Tibial nerve (tissue), 4 donors: ENCODE measurements at regions not wholly inside any gene's neighbourhood (a gene's known extent, or its start where the extent isn't known, plus 50 kb on each side); places are given as distances from the start of the nearest gene placed in this dataset.
A peak's percentile ranks its signal among the peaks of the same experiment; 100 is the strongest.

Source experiments
- DNase-seq, 2 donors: peaks; one replicate each; pipeline ENCODE4 v3.0.0-alpha.2; 2019; ENCODE audit warnings: low spot score in 2 of 2
- H3K27ac ChIP-seq, 4 donors: fragments of 200-600 bp; sonication (generic) in 3 of 4; one replicate each; pipeline ENCODE4 v1.5.1; 2017 to 2019; ENCODE audit warnings: mild to moderate bottlenecking in 1 of 4
- H3K27me3 ChIP-seq, 2 donors: fragments of 200-600 bp; sonication (generic) in 1 of 2; one replicate each; pipeline versions ENCODE4 v1.5.1 to v1.6.0; 2017 to 2019
- H3K36me3 ChIP-seq, 3 donors: fragments of 200-600 bp; sonication (generic); one replicate each; pipeline ENCODE4 v1.5.1; 2018 to 2019
- H3K4me1 ChIP-seq, 4 donors: fragments of 200-600 bp; sonication (generic) in 3 of 4; one replicate each; pipeline ENCODE4 v1.5.1; 2017 to 2019
- H3K4me3 ChIP-seq, 4 donors: fragments of 200-600 bp; sonication (generic) in 3 of 4; one replicate each; pipeline ENCODE4 v1.5.1; 2017 to 2019; ENCODE audit warnings: mild to moderate bottlenecking in 1 of 4, moderate library complexity in 1 of 4
- H3K9me3 ChIP-seq, 4 donors: fragments of 200-600 bp; sonication (generic) in 3 of 4; one replicate each; pipeline ENCODE4 v1.5.1; 2017 to 2019
- EP300 ChIP-seq, 2 donors: sonication (generic); formaldehyde crosslinking; IDR thresholded peaks; one replicate each; pipeline ENCODE4 v1.6.1; 2017; ENCODE audit warnings: antibody characterized with exemption in 2 of 2, mild to moderate bottlenecking in 1 of 2
- POLR2A ChIP-seq, 2 donors: fragments of 450-650 bp; IDR thresholded peaks; one replicate each; pipeline ENCODE4 v1.6.1; 2017; ENCODE audit warnings: antibody characterized with exemption in 2 of 2, mild to moderate bottlenecking in 2 of 2, moderate library complexity in 2 of 2
- WGBS, 2 donors: methylation state at CpG; one replicate each; pipeline ENCODE4 v1.1.5; 2018; 5-methylcytosine and 5-hydroxymethylcytosine counted together
- TF ChIP-seq, protein P1 (sequence below), 5 experiments: fragments of 200-600 bp in 3 of 5; fragments of 450-650 bp in 2 of 5; sonication (generic) in 3 of 5; IDR thresholded peaks; one replicate each; pipeline ENCODE4 v1.5.1; 2016 to 2019; ENCODE audit warnings: antibody characterized with exemption in 5 of 5, mild to moderate bottlenecking in 3 of 5, moderate library complexity in 2 of 5

GRCh38 chr13:50406831-50407230, 391.6 kb downstream of the KCNRG start:
- no peak for DNase-seq
- Histone ChIP-seq H3K27ac (no peak overlapping the region), H3K4me3 (no peak overlapping the region), H3K36me3 (no peaks in the 10 kb centered on the region), H3K9me3 (no peaks in the 10 kb centered on the region), H3K4me1 (peaks cover 0 to 14% (median 2%) of the 10 kb centered on the region in 4 donors), H3K27me3 (no peaks in the 10 kb centered on the region)
- TF ChIP-seq EP300 (IDR thresholded peaks at IDR 0.05) (no peak), POLR2A (IDR thresholded peaks at IDR 0.05) (no peak)
- TF ChIP-seq, protein P1, sequence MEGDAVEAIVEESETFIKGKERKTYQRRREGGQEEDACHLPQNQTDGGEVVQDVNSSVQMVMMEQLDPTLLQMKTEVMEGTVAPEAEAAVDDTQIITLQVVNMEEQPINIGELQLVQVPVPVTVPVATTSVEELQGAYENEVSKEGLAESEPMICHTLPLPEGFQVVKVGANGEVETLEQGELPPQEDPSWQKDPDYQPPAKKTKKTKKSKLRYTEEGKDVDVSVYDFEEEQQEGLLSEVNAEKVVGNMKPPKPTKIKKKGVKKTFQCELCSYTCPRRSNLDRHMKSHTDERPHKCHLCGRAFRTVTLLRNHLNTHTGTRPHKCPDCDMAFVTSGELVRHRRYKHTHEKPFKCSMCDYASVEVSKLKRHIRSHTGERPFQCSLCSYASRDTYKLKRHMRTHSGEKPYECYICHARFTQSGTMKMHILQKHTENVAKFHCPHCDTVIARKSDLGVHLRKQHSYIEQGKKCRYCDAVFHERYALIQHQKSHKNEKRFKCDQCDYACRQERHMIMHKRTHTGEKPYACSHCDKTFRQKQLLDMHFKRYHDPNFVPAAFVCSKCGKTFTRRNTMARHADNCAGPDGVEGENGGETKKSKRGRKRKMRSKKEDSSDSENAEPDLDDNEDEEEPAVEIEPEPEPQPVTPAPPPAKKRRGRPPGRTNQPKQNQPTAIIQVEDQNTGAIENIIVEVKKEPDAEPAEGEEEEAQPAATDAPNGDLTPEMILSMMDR (IDR thresholded peaks at IDR 0.05), result no peak
- WGBS, 2 donors, result 84% methylated on average over 3 of the region's 3 CpGs

DNA sequence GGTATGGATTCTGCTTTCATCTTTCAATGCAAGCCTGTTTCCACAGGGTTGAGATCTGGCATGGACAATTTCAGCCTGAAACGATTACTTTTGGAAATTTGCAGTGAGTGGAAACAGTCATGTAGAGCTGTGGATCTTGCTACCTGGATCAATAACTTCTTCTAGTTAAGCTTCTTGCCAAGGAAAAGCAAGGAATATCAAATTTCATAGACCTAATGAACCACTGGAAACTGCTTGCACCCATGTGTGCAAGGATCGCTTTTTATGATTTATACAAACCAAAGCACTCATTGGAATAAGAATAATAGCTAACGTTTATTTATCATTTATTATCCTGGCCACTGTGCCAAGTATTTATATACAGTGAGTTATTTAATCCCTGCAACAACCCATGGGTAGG, 392.8 kb downstream of the KCNRG start:
- Histone ChIP-seq H3K9me3 (no peaks in the 10 kb centered on the region), H3K4me3 (no peak overlapping the region)
- 66 to 72% methylated on average over 3 of the region's 3 CpGs for WGBS, 2 donors

DNA sequence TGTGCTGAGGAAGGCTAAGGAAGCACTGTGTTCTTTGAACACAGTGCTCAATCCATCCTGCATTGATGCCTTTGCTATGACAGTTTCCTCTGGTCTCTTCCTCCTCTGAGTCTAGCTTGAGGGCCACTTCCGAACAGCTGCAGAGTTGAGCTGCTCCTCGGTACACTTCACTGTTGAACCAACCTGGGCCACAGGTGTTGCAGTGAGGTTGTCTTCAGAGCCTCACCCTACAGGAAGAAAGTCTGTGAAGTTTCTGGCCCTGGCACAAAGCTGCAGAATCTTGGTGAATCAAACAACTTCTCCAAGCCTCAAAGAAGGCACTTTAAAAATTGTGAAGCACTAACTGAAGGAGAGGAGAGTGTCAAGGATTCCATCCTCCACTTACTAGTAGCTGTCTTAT, 394.0 kb downstream of the KCNRG start:
- H3K27ac ChIP-seq, result no peak overlapping the region
- no peaks in the 10 kb centered on the region for H3K9me3 ChIP-seq
- H3K27me3 ChIP-seq, result no peaks in the 10 kb centered on the region
- no peaks in the 10 kb centered on the region for H3K36me3 ChIP-seq
- no peak overlapping the region for H3K4me3 ChIP-seq
- TF ChIP-seq EP300 (IDR thresholded peaks at IDR 0.05) (no peak), POLR2A (IDR thresholded peaks at IDR 0.05) (no peak)
- TF ChIP-seq, protein P1 (IDR thresholded peaks at IDR 0.05), result no peak
- peaks cover 0 to 9% (median 0%) of the 10 kb centered on the region in 4 donors for H3K4me1 ChIP-seq
- WGBS, 2 donors, result 91 to 100% methylated on average over 2 of the region's 2 CpGs
- no peak for DNase-seq

More for the DNA sequence above, 392.8 kb downstream of the KCNRG start:
- Histone ChIP-seq H3K36me3 (no peaks in the 10 kb centered on the region), H3K4me1 (peaks cover 0 to 9% (median 0%) of the 10 kb centered on the region in 4 donors), H3K27ac (no peak overlapping the region), H3K27me3 (no peaks in the 10 kb centered on the region)
- TF ChIP-seq, protein P1 (IDR thresholded peaks at IDR 0.05), result no peak
- TF ChIP-seq POLR2A (IDR thresholded peaks at IDR 0.05), result no peak
- no peak for TF ChIP-seq EP300 (IDR thresholded peaks at IDR 0.05)
- no peak for DNase-seq

DNA sequence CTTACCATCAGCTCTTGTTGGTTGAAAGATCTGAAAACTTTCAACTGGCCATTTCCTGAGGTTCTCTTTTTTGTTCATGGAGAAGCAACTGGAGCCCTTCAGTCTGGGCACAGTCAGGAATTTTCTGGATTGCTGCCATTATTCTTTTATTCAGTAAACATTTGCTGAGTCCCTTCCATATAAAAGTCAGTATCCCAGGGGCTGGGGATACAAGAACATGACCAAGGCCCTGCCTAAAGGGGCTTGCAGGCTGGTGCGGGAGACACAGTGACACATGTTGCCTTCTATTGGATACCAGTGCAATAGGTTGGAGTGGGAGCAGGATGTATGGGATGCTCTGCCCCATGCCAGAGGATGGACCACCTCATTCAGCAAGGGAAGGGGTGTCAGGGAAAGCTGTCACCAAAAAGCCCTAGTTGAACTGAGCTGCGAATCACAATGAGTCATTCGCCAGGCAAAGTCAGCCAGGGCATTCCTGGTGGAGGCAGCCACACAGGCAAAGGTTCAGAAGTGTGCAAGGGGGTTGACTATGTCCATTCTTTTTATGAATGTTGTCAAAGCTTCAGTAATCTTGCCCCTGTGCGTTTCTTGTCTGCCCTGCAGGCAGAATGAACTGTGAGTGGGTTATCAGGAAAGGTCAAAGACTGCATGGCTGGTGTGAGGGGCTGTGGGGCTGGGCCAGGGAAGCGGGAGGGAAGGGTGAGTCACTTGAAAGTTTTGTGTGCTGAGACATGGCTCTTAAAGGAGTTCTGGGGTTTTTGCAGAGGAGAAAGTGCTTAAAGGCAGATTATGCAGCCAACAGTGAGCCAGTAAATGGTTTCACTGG, 395.9 kb downstream of the KCNRG start:
- WGBS, 2 donors, result 59 to 68% methylated on average over 5 of the region's 5 CpGs
- no peak for DNase-seq
- Histone ChIP-seq H3K27me3 (no peaks in the 10 kb centered on the region), H3K9me3 (no peaks in the 10 kb centered on the region), H3K4me1 (peaks cover 0 to 9% (median 0%) of the 10 kb centered on the region in 4 donors), H3K27ac (peak overlapping the region in 1 of 4 donors; percentile 36), H3K4me3 (no peak overlapping the region), H3K36me3 (no peaks in the 10 kb centered on the region)
- TF ChIP-seq, protein P1 (IDR thresholded peaks at IDR 0.05), result no peak
- TF ChIP-seq POLR2A (IDR thresholded peaks at IDR 0.05) (no peak), EP300 (IDR thresholded peaks at IDR 0.05) (no peak)

- H3K27ac ChIP-seq, result peak overlapping the region in 1 of 4 donors; percentile 28
- no peaks in the 10 kb centered on the region for H3K9me3 ChIP-seq
- 94 to 97% methylated on average over 4 of the region's 4 CpGs for WGBS, 2 donors
- no peaks in the 10 kb centered on the region for H3K27me3 ChIP-seq
- DNase-seq, result no peak
- no peak overlapping the region for H3K4me3 ChIP-seq
- no peaks in the 10 kb centered on the region for H3K36me3 ChIP-seq
- peaks cover 0 to 9% (median 0%) of the 10 kb centered on the region in 4 donors for H3K4me1 ChIP-seq
- TF ChIP-seq EP300 (IDR thresholded peaks at IDR 0.05) (no peak), POLR2A (IDR thresholded peaks at IDR 0.05) (no peak)
- TF ChIP-seq, protein P1 (IDR thresholded peaks at IDR 0.05), result no peak
Observed at GRCh38 chr13:50412046-50412617, 396.9 kb downstream of the KCNRG start.
